Neural crest cell (in vitro differentiated cells): ENCODE measurements at regions not wholly inside any gene's neighbourhood (a gene's known extent, or its start where the extent isn't known, plus 50 kb on each side); places are given as distances from the start of the nearest gene placed in this dataset.
"Not testable (repeated sequence)": the region's sequence is repeated elsewhere in the genome, so short reads cannot be mapped to it uniquely, and the experiment has no call there.

Experiments
- DNase-seq: peaks from one replicate; pipeline ENCODE4 v3.0.0; 2021; ENCODE audit warnings: low read depth, mixed read lengths, low spot score
- H3K27ac Mint-ChIP-seq: one replicate; pipeline ENCODE4 v1.8.0; 2021; ENCODE audit warnings: mild to moderate bottlenecking, mixed read lengths; ENCODE audit not compliant: unreplicated experiment
- H3K27me3 Mint-ChIP-seq: 2 replicates; pipeline ENCODE4 v1.8.0; 2021; ENCODE audit warnings: low read depth, mild to moderate bottlenecking, mixed read lengths
- H3K36me3 Mint-ChIP-seq: 2 replicates; pipeline ENCODE4 v1.8.0; 2021; ENCODE audit warnings: low read depth, mild to moderate bottlenecking, mixed read lengths
- H3K4me1 Mint-ChIP-seq: 2 replicates; pipeline ENCODE4 v1.8.0; 2021; ENCODE audit warnings: mixed read lengths
- H3K4me3 Mint-ChIP-seq: one replicate; pipeline ENCODE4 v1.8.0; 2021; ENCODE audit warnings: mild to moderate bottlenecking, mixed read lengths
- H3K9me3 Mint-ChIP-seq: 2 replicates; pipeline ENCODE4 v1.8.0; 2021; ENCODE audit warnings: mixed read lengths
- TF ChIP-seq, protein P1 (sequence below): fragments of 200-600 bp; sonication (generic); conservative IDR thresholded peaks from 2 replicates; pipeline ENCODE4 v1.5.0; 2021; ENCODE audit warnings: antibody characterized with exemption, mild to moderate bottlenecking

DNA sequence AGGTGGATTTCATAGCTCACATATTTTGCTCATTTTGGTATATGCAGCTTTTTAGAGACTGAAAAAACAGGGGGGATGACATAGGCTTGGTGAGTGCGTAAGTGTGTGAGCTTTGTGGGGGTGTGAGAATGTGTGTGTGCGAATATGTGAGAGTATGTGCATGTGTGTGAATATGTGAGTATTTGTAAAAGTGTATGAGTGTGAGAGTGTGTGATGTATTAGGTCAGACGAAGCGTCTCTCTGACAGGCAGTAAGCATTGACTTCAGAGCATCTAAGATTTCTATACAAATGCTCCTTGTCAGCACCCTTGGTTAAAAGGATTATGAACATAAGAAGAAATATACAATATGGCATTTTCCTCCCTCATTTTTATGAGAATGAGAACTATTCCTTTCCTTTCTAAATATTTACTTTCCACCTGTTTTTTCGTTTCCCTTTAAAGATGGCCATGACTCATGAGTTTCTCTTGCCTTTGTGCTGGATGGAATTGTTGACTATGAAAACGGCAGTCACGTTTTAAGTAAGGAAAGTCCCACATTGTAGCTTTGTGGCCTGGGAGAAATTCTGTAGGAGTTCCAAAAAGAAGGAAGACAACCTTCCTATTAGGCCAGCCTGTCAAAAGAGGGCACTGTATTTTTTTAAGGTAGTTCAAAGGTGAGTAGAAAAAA is 276.4 kb downstream of the FOXL1 start:
- no peak for DNase-seq
- Mint-ChIP-seq H3K36me3 (no peaks in the 10 kb centered on the region), H3K27me3 (peaks cover 2% of the 10 kb centered on the region), H3K4me1 (peaks cover 19% of the 10 kb centered on the region), H3K9me3 (no peaks in the 10 kb centered on the region), H3K27ac (no peak overlapping the region), H3K4me3 (no peak overlapping the region)
- TF ChIP-seq, protein P1, sequence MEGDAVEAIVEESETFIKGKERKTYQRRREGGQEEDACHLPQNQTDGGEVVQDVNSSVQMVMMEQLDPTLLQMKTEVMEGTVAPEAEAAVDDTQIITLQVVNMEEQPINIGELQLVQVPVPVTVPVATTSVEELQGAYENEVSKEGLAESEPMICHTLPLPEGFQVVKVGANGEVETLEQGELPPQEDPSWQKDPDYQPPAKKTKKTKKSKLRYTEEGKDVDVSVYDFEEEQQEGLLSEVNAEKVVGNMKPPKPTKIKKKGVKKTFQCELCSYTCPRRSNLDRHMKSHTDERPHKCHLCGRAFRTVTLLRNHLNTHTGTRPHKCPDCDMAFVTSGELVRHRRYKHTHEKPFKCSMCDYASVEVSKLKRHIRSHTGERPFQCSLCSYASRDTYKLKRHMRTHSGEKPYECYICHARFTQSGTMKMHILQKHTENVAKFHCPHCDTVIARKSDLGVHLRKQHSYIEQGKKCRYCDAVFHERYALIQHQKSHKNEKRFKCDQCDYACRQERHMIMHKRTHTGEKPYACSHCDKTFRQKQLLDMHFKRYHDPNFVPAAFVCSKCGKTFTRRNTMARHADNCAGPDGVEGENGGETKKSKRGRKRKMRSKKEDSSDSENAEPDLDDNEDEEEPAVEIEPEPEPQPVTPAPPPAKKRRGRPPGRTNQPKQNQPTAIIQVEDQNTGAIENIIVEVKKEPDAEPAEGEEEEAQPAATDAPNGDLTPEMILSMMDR = no peak

DNA sequence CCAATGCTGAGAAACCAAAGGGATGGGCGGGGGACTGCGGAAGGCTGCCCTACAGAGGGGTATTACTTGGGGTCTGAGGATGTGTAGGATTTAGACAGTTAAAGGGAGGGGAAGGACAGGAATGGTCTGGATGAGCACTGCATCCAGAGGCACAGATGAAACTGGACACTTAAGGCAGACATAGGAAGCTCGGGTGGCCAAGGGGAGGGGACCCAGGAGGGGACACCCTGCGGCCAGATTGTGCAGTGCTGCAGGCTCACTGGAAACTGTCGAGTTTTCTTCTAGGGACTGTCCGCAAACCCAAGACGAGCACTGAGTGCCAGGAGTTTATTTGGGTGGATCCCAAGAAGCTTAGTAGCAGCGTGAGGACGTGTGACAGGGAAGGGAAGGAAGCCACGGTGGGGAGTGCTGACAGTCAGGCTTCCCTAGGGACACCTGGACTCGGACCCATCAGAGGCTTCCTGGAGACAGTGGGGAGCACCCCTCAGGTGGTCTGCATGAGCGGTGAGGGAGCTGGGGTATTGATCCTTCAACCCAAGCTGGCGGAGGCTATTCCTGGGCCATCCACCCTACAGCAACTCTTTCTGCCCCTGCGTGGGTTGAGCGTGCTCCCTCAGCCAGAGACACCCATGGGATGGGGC is 278.7 kb downstream of the FOXL1 start:
- H3K9me3 Mint-ChIP-seq = no peaks in the 10 kb centered on the region
- no peak overlapping the region for H3K27ac Mint-ChIP-seq
- peaks cover 19% of the 10 kb centered on the region for H3K4me1 Mint-ChIP-seq
- TF ChIP-seq, protein P1 = no peak
- H3K27me3 Mint-ChIP-seq = peaks cover 2% of the 10 kb centered on the region
- H3K36me3 Mint-ChIP-seq = no peaks in the 10 kb centered on the region
- H3K4me3 Mint-ChIP-seq = no peak overlapping the region
- DNase-seq = no peak

DNA sequence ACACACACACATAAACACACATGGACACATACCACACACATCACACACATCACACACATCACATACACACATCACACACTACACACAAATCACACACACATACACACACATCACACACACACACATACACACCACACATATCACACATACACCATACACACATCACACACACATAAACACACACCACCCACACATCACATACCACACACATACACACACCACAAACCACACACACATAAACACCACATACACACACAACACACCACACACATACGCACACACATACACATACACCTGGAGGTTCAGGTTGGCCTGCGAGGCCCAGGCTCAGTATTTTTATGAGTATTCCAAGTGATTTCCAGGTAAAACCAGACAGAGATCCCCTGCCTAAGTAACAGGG is 279.5 kb downstream of the FOXL1 start:
- no peak overlapping the region for H3K4me3 Mint-ChIP-seq
- no peaks in the 10 kb centered on the region for H3K36me3 Mint-ChIP-seq
- TF ChIP-seq, protein P1 = no peak
- peaks cover 19% of the 10 kb centered on the region for H3K4me1 Mint-ChIP-seq
- DNase-seq = no peak
- no peak overlapping the region for H3K27ac Mint-ChIP-seq
- H3K9me3 Mint-ChIP-seq = no peaks in the 10 kb centered on the region
- H3K27me3 Mint-ChIP-seq = peaks cover 2% of the 10 kb centered on the region

DNA sequence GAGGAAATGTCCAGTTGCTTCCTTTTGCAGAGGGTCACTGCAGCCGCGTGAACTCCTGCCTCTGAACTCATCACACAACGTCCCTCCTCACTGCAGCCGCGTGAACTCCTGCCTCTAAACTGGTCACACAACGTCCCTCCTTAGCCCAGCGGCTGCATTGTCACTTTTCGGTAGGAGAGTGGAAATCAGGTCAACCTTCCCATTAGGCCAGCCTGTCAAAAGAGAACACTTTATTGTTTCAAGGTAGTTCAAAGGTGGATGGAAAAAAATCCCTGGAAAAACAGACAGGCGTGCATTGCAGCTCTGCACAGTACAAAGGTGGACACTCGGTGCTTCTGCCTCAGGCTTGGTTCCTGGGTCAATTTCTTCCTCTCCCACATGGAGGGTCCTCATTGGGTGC is 280.2 kb downstream of the FOXL1 start:
- DNase-seq = no peak
- peaks cover 19% of the 10 kb centered on the region for H3K4me1 Mint-ChIP-seq
- H3K9me3 Mint-ChIP-seq = no peaks in the 10 kb centered on the region
- H3K27ac Mint-ChIP-seq = no peak overlapping the region
- no peak overlapping the region for H3K4me3 Mint-ChIP-seq
- H3K27me3 Mint-ChIP-seq = peaks cover 2% of the 10 kb centered on the region
- no peaks in the 10 kb centered on the region for H3K36me3 Mint-ChIP-seq
- TF ChIP-seq, protein P1 = no peak

DNA sequence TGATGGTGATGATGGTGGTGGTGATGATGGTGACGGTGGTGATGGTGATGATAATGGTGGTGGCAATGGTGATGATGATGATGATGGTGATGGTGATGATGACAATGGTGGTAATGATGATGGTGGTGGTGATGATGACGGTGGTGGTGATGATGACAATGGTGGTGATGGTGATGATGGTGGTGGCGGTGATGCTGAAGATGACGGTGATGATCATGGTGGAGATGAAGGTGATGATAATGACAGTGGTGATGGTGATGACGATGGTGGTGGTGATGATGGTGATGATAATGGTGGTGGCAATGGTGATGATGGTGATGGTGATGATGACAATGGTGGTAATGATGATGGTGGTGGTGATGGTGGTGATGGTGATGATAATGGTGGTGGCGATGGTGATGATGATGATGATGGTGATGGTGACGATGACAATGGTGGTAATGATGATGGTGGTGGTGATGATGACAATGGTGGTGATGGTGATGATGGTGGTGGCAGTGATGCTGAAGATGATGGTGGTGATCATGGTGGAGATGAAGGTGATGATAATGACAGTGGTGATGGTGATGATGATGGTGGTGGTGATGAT is 283.0 kb downstream of the FOXL1 start:
- not testable (repeated sequence) for H3K4me3 Mint-ChIP-seq, H3K9me3 Mint-ChIP-seq, H3K27me3 Mint-ChIP-seq, H3K27ac Mint-ChIP-seq, H3K4me1 Mint-ChIP-seq, H3K36me3 Mint-ChIP-seq, DNase-seq

DNA sequence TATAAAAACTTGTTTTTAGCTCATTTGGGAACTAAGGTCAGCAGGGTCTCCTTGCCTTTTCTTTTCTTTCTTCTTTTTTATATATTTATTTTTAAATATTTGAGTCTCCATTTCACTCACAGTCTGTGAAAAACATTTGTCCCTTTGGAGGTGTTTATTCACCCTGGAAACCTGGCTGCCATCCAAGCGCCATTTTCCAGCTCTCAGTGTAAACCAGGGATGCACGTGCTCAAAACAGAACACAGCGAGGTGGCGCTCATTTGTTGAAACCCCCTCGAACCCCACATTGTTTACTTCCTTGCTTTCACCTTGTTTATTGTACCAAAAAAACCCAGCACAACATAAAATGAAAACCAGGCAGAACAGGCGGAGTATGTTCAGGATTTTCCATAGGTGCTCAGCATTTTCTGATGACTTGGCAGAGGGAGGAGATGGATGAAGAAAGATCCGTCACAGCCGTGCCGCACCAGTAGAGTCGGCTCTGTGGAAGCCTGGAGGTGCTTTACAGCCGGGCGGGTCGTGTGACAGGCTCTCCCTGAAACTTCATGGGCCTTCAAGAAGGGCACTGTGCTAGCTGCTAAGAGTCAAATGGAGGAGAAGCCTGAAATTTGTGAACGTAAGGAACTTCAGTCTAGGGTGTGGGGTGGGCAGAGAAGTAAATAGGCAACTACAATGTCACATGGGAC is 284.4 kb downstream of the FOXL1 start:
- Mint-ChIP-seq H3K36me3 (no peaks in the 10 kb centered on the region), H3K9me3 (no peaks in the 10 kb centered on the region), H3K27me3 (peaks cover 6% of the 10 kb centered on the region), H3K4me1 (peaks cover 17% of the 10 kb centered on the region), H3K27ac (no peak overlapping the region), H3K4me3 (no peak overlapping the region)
- DNase-seq = no peak
- TF ChIP-seq, protein P1 = no peak
